A673 (cell line): ENCODE measurements at regions not wholly inside any gene's neighbourhood (a gene's known extent, or its start where the extent isn't known, plus 50 kb on each side); places are given as distances from the start of the nearest gene placed in this dataset.

Experiments used
- BruUV-seq: library from RNA; stranded (reverse); fragments of 400-500 nt; replicated peaks from 2 replicates; lab custom pipeline; 2021; lab: Mats Ljungman, UMichigan
- CTCF ChIA-PET: fragments of 300-600 bp; sonication (Branson Sonifier 250); formaldehyde crosslinking; loops from one replicate; lab custom pipeline; 2022; ENCODE audit warnings: antibody characterized with exemption; lab: Charles Lee
- POLR2A ChIA-PET: fragments of 300-600 bp; sonication (Branson Sonifier 250); formaldehyde crosslinking; loops from one replicate; lab custom pipeline; 2022; ENCODE audit warnings: antibody characterized with exemption; ENCODE audit not compliant: low non-redundant PET; lab: Charles Lee
- DNase-seq: peaks from one replicate; pipeline ENCODE4 v3.0.0-alpha.2; 2015; ENCODE audit warnings: low spot score
- H3K27ac ChIP-seq: fragments of 200-600 bp; sonication (generic); 2 replicates; pipeline ENCODE4 v1.5.1; 2016; ENCODE audit warnings: mixed run types, low read depth, mild to moderate bottlenecking, mixed read lengths, antibody characterized with exemption, low read length; ENCODE audit not compliant: poor library complexity, severe bottlenecking
- H3K27me3 ChIP-seq: fragments of 200-600 bp; sonication (generic); replicated peaks from 2 replicates; pipeline ENCODE4 v1.6.1; 2017; ENCODE audit warnings: mixed run types, low read depth, mild to moderate bottlenecking, mixed read lengths, antibody characterized with exemption, low read length; ENCODE audit not compliant: insufficient read depth, poor library complexity
- H3K36me3 ChIP-seq: fragments of 200-600 bp; sonication (generic); 2 replicates; pipeline ENCODE4 v1.6.1; 2016; ENCODE audit warnings: mixed run types, mild to moderate bottlenecking, mixed read lengths, antibody characterized with exemption, low read length; ENCODE audit not compliant: insufficient read depth, poor library complexity, severe bottlenecking
- H3K4me1 ChIP-seq: fragments of 200-600 bp; sonication (generic); 2 replicates; pipeline ENCODE4 v1.6.1; 2017; ENCODE audit warnings: mixed run types, mild to moderate bottlenecking, mixed read lengths, antibody characterized with exemption, low read length; ENCODE audit not compliant: insufficient read depth, poor library complexity, severe bottlenecking
- H3K4me3 ChIP-seq: fragments of 200-600 bp; sonication (generic); 2 replicates; pipeline ENCODE4 v1.5.1; 2016; ENCODE audit warnings: low read depth, mixed run types, mild to moderate bottlenecking, mixed read lengths, low read length; ENCODE audit not compliant: poor library complexity, severe bottlenecking
- H3K9me3 ChIP-seq: fragments of 200-600 bp; sonication (generic); 2 replicates; pipeline ENCODE4 v1.6.1; 2016; ENCODE audit warnings: mixed run types, low read depth, mild to moderate bottlenecking, mixed read lengths, antibody characterized with exemption, low read length; ENCODE audit not compliant: poor library complexity, severe bottlenecking
- EZH2 ChIP-seq: fragments of 200-600 bp; sonication (generic); IDR thresholded peaks from 2 replicates; pipeline ENCODE4 v1.6.1; 2017; ENCODE audit warnings: borderline replicate concordance, low read depth, mild to moderate bottlenecking, mixed read lengths, antibody characterized with exemption, low read length; ENCODE audit not compliant: poor library complexity, severe bottlenecking
- intact Hi-C: fragments of 100-400 bp; cut with micrococcal nuclease; formaldehyde crosslinking; loops from one replicate; pipeline ENCODE4 v1.10.0; 2022; ENCODE audit not compliant: unreplicated experiment
- TF ChIP-seq, protein P1 (sequence below): fragments of 300-800, 200-600 bp; sonication (generic); conservative IDR thresholded peaks from 2 replicates; pipeline ENCODE4 v1.5.1; 2017; ENCODE audit warnings: low read depth, mild to moderate bottlenecking, antibody characterized with exemption, low read length, moderate library complexity, mixed read lengths

- ChIA-PET CTCF (no interaction called here), POLR2A (no interaction called here)
- Histone ChIP-seq H3K4me1 (no peaks in the 10 kb centered on the region), H3K4me3 (no peak overlapping the region), H3K27ac (no peak overlapping the region), H3K9me3 (no peaks in the 10 kb centered on the region), H3K27me3 (no peaks in the 10 kb centered on the region), H3K36me3 (no peaks in the 10 kb centered on the region)
- DNase-seq: no peak
- TF ChIP-seq, protein P1, sequence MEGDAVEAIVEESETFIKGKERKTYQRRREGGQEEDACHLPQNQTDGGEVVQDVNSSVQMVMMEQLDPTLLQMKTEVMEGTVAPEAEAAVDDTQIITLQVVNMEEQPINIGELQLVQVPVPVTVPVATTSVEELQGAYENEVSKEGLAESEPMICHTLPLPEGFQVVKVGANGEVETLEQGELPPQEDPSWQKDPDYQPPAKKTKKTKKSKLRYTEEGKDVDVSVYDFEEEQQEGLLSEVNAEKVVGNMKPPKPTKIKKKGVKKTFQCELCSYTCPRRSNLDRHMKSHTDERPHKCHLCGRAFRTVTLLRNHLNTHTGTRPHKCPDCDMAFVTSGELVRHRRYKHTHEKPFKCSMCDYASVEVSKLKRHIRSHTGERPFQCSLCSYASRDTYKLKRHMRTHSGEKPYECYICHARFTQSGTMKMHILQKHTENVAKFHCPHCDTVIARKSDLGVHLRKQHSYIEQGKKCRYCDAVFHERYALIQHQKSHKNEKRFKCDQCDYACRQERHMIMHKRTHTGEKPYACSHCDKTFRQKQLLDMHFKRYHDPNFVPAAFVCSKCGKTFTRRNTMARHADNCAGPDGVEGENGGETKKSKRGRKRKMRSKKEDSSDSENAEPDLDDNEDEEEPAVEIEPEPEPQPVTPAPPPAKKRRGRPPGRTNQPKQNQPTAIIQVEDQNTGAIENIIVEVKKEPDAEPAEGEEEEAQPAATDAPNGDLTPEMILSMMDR: no peak
- TF ChIP-seq EZH2: no peak
- intact Hi-C loops: no loop called here
- BruUV-seq: no TSS peak
Observed at GRCh38 chr13:39913928-39914327, 258.5 kb downstream of the COG6 start.

DNA sequence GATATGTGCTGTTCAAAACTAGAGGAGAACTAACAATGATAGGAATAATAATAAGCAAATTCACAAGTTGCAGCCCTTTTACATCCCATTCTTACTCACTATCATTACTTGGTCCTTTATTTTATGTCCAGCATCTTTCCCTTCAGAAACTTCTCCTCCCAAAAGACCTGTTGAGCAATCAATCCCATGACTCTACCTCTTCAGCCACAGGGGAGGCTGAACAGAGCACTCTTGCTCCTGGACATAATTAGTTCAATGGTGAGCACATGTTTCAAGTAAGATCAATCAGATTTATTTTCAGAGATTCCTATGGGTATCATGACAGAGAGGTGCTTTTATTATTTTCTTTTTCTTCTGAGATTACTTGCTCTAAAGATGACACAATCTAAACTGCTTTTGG lies 260.0 kb downstream of the COG6 start:
- no peaks in the 10 kb centered on the region for H3K4me1 ChIP-seq
- H3K27ac ChIP-seq: no peak overlapping the region
- H3K4me3 ChIP-seq: no peak overlapping the region
- TF ChIP-seq EZH2: no peak
- TF ChIP-seq, protein P1: no peak
- BruUV-seq: no TSS peak
- intact Hi-C loops: no loop called here
- no peak for DNase-seq
- H3K27me3 ChIP-seq: no peaks in the 10 kb centered on the region
- no peaks in the 10 kb centered on the region for H3K9me3 ChIP-seq
- ChIA-PET CTCF (no interaction called here), POLR2A (no interaction called here)
- no peaks in the 10 kb centered on the region for H3K36me3 ChIP-seq

GRCh38 chr13:39916330-39916729 lies 260.9 kb downstream of the COG6 start:
- intact Hi-C loops: no loop called here
- DNase-seq: no peak
- ChIA-PET CTCF (no interaction called here), POLR2A (no interaction called here)
- Histone ChIP-seq H3K36me3 (no peaks in the 10 kb centered on the region), H3K4me1 (no peaks in the 10 kb centered on the region), H3K27me3 (no peaks in the 10 kb centered on the region), H3K9me3 (no peaks in the 10 kb centered on the region), H3K4me3 (no peak overlapping the region), H3K27ac (no peak overlapping the region)
- no TSS peak for BruUV-seq
- TF ChIP-seq, protein P1: no peak
- no peak for TF ChIP-seq EZH2
